ENCODE measurements at regions not wholly inside any gene's neighbourhood (a gene's known extent, or its start where the extent isn't known, plus 50 kb on each side); places are given as distances from the start of the nearest gene placed in this dataset.

GRCh38 chr3:99199021-99199420 lies 297.5 kb upstream of the DCBLD2 start:
- Mint-ChIP-seq H3K27me3 (ENCODE audit: unreplicated experiment) (no peaks in the 10 kb centered on the region), H3K4me1 (ENCODE audit: unreplicated experiment) (no peaks in the 10 kb centered on the region), H3K4me3 (ENCODE audit: unreplicated experiment) (no peak overlapping the region), H3K27ac (ENCODE audit: unreplicated experiment) (no peak overlapping the region), H3K36me3 (ENCODE audit: low read depth, unreplicated experiment) (no peaks in the 10 kb centered on the region), H3K9me3 (ENCODE audit: unreplicated experiment) (no peaks in the 10 kb centered on the region)
- TF ChIP-seq, protein P1, sequence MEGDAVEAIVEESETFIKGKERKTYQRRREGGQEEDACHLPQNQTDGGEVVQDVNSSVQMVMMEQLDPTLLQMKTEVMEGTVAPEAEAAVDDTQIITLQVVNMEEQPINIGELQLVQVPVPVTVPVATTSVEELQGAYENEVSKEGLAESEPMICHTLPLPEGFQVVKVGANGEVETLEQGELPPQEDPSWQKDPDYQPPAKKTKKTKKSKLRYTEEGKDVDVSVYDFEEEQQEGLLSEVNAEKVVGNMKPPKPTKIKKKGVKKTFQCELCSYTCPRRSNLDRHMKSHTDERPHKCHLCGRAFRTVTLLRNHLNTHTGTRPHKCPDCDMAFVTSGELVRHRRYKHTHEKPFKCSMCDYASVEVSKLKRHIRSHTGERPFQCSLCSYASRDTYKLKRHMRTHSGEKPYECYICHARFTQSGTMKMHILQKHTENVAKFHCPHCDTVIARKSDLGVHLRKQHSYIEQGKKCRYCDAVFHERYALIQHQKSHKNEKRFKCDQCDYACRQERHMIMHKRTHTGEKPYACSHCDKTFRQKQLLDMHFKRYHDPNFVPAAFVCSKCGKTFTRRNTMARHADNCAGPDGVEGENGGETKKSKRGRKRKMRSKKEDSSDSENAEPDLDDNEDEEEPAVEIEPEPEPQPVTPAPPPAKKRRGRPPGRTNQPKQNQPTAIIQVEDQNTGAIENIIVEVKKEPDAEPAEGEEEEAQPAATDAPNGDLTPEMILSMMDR (IDR thresholded peaks at IDR 0.05; ENCODE audit: unreplicated experiment), result no peak
- DNase-seq (ENCODE audit: low spot score), result no peak

DNA sequence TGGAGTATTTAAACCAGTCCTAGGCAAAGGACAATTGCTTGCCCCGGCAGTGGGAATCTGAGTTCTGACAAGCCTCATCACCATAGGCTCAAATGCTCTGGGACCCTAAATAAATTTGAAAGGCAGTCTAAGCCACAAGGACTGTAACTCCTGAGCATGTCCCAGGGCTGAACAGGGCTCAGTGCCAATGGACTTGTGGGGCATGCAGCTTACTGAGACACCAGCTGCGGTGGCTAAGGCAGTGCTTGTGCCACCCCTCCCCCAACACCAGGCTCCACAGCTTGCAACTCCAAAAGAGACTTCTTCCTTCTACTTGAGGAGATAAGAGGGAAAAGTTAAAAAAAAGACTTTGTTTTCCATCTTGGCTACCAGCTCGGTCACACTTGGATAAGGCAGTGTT lies 289.7 kb upstream of the DCBLD2 start:
- TF ChIP-seq, protein P1 (IDR thresholded peaks at IDR 0.05; ENCODE audit: unreplicated experiment), result no peak
- no peak overlapping the region for H3K27ac Mint-ChIP-seq (ENCODE audit: unreplicated experiment)
- H3K4me3 Mint-ChIP-seq (ENCODE audit: unreplicated experiment), result no peak overlapping the region
- H3K27me3 Mint-ChIP-seq (ENCODE audit: unreplicated experiment), result no peaks in the 10 kb centered on the region
- DNase-seq (ENCODE audit: low spot score), result no peak
- H3K9me3 Mint-ChIP-seq (ENCODE audit: unreplicated experiment), result no peaks in the 10 kb centered on the region
- no peaks in the 10 kb centered on the region for H3K36me3 Mint-ChIP-seq (ENCODE audit: low read depth, unreplicated experiment)
- H3K4me1 Mint-ChIP-seq (ENCODE audit: unreplicated experiment), result no peaks in the 10 kb centered on the region

DNA sequence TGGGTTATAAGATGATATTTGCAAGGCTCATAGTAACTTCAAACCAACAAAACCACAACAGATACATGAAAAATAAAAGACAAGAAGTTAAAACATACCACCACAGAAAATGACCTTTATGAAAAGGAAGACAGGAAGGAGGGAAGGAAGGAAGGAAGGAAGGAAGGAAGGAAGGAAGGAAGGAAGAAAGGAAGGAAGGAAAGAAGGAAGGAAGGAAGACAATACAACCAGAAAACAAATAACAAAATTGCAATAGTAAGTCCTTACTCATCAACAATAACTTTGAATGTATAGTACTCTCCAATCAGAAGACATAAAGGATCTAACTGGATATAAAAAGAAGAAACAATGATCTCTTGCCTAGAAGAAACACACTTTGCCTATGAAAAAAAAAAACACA lies 287.4 kb upstream of the DCBLD2 start:
- Mint-ChIP-seq H3K4me1 (ENCODE audit: unreplicated experiment) (no peaks in the 10 kb centered on the region), H3K36me3 (ENCODE audit: low read depth, unreplicated experiment) (no peaks in the 10 kb centered on the region), H3K4me3 (ENCODE audit: unreplicated experiment) (no peak overlapping the region), H3K27me3 (ENCODE audit: unreplicated experiment) (no peaks in the 10 kb centered on the region), H3K9me3 (ENCODE audit: unreplicated experiment) (no peaks in the 10 kb centered on the region), H3K27ac (ENCODE audit: unreplicated experiment) (no peak overlapping the region)
- no peak for DNase-seq (ENCODE audit: low spot score)
- TF ChIP-seq, protein P1 (IDR thresholded peaks at IDR 0.05; ENCODE audit: unreplicated experiment), result no peak

GRCh38 chr3:99186016-99186415 lies 284.5 kb upstream of the DCBLD2 start:
- H3K36me3 Mint-ChIP-seq (ENCODE audit: low read depth, unreplicated experiment), result no peaks in the 10 kb centered on the region
- no peaks in the 10 kb centered on the region for H3K9me3 Mint-ChIP-seq (ENCODE audit: unreplicated experiment)
- DNase-seq (ENCODE audit: low spot score), result no peak
- H3K4me3 Mint-ChIP-seq (ENCODE audit: unreplicated experiment), result no peak overlapping the region
- TF ChIP-seq, protein P1 (IDR thresholded peaks at IDR 0.05; ENCODE audit: unreplicated experiment), result no peak
- no peaks in the 10 kb centered on the region for H3K27me3 Mint-ChIP-seq (ENCODE audit: unreplicated experiment)
- no peaks in the 10 kb centered on the region for H3K4me1 Mint-ChIP-seq (ENCODE audit: unreplicated experiment)
- H3K27ac Mint-ChIP-seq (ENCODE audit: unreplicated experiment), result no peak overlapping the region

- Mint-ChIP-seq H3K27ac (ENCODE audit: unreplicated experiment) (no peak overlapping the region), H3K4me1 (ENCODE audit: unreplicated experiment) (no peaks in the 10 kb centered on the region), H3K27me3 (ENCODE audit: unreplicated experiment) (no peaks in the 10 kb centered on the region), H3K4me3 (ENCODE audit: unreplicated experiment) (no peak overlapping the region), H3K9me3 (ENCODE audit: unreplicated experiment) (no peaks in the 10 kb centered on the region), H3K36me3 (ENCODE audit: low read depth, unreplicated experiment) (no peaks in the 10 kb centered on the region)
- DNase-seq (ENCODE audit: low spot score), result no peak
- TF ChIP-seq, protein P1 (IDR thresholded peaks at IDR 0.05; ENCODE audit: unreplicated experiment), result no peak
Observed at GRCh38 chr3:99176169-99176964, 274.9 kb upstream of the DCBLD2 start.

All from endothelial cell (in vitro differentiated cells).